Amygdala (tissue), 56 donors: ENCODE measurements at regions not wholly inside any gene's neighbourhood (a gene's known extent, or its start where the extent isn't known, plus 50 kb on each side); places are given as distances from the start of the nearest gene placed in this dataset.

Experiments
- DNase-seq, 56 donors: peaks; one replicate each; lab custom pipeline; 2025; lab: John Stamatoyannopoulos, UW

GRCh38 chr10:78540355-78541076 is 506.9 kb downstream of the RPS24 start:
- no peak for DNase-seq

- no peak for DNase-seq
Measured at GRCh38 chr10:78541481-78542140, 507.9 kb downstream of the RPS24 start.

GRCh38 chr10:78542141-78542489 is 508.5 kb downstream of the RPS24 start:
- DNase-seq = no peak

DNA sequence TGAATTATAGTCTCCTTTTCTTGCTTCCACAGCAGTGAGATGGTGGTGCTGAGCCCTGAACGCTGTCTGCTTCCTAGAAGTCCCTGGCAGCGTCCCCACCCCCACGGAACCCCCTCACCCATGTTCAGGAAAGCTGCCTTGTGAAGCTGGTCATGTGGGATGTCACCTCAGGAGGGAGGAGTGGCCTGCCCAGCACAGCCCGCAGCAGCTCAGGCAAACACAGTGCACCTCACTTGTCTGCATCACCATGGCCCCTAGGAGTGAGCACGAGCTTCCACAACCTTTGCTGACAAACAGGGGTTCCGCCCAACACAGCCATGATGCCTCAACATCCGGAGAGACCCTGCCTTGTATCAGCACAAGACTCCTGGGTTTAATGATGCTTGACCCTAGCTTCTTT is 508.9 kb downstream of the RPS24 start:
- DNase-seq = no peak

GRCh38 chr10:78543031-78543748 is 509.5 kb downstream of the RPS24 start:
- DNase-seq = no peak

DNA sequence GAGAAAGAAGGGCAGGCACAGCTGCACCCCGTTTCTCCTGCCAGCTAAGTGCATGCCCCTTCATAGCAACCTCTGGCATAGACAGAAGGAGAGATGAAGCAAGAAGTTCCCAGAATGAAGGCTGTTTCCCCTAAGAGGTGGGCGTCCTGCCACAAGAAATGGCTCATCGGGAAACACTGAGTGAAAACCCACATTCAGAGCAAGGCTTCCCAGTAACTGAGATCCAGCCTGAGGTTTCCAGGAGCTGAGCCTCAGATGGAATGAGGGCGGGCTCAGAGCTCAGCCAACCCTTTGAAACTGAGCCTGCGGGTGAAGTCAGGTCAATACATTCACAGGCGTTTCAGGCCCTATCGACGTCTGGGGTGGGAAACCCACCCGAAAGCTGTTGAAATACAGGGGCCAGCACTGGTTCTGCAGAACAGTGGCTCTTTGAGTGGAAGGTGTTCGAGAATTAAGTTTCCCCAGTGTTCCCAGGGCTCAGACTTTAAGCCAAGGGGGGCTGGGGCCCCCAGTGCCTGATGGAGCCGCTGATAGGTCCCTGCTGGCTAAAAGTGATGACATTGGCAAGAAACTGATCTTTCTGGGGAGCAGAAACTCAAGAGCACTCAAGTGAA is 510.2 kb downstream of the RPS24 start:
- peak in 37 of 56 donors; percentile 6 to 65 (median 38) for DNase-seq

DNA sequence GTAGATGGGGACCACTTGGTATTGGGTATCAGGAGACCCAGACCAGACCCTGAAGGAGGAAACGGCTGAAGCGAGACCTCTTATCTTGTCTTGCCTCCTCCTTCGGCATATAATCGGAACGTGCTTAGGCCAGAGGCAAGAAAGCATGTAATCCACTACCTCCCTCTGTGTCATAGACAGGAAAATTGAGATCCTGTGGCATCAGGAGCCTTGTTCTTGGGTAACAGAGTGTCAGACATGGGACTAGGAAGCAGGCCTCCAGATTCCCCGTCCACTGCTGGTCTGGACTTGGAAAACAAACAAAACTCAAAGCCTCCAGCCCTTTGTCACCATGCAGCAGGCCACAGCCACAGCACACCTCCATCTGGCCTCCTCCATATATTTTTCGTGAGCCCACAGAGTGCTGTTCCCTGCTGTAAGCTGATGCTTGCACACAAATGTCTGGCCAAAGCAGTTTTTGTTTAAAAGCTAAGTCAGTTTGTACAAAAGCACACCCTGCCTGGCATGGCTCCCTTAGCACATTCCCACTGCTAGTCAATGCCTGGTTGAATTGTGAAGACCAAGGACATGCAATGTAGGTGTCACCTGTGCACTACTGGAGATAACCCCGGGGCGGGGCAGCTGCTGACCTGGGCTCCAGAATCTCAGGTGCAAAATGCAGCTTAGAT is 510.9 kb downstream of the RPS24 start:
- DNase-seq = no peak

GRCh38 chr10:78545756-78546155 is 512.1 kb downstream of the RPS24 start:
- no peak for DNase-seq

DNA sequence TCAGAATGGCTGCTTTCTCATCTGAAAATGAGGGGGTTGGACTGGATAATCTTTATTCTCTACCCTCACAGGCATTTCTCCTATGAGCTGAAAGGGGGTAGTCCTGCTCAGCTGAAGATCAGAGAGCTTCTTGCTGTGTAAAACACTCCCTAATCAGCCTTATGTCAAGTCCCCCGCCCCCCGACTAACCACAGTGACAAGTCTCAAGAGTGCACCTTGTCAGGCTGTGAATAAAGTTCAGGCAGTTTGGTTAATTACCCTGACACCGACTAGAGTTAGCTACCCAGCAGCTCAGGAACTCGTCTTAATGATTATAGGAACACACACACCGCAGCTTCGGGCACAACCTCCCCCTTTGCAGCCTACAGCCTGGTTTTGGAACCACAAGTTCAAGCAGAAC is 513.7 kb downstream of the RPS24 start:
- no peak for DNase-seq

GRCh38 chr10:78547905-78548304 is 514.2 kb downstream of the RPS24 start:
- no peak for DNase-seq

DNA sequence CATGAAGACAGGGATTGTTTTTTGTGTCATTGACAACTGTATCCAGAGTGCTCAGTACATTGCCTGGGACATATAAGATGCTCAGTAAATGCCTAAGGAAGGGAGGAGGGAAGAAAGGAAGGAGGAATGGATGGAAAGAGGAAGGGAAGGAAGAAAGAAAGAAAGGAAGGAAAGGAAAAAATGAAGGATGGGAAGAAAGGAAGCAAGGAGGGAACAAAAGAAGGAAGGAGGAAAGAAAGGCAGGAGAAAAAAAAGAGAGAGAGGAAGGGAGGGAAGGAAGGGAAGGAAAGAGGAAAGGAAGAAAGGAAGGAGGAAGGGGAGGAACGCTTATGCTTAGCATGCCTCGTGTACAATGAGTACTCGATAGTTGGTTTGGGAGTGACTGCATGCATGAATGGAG is 514.7 kb downstream of the RPS24 start:
- DNase-seq = no peak

- DNase-seq = no peak
Measured at GRCh38 chr10:78549140-78549935, 515.7 kb downstream of the RPS24 start.

GRCh38 chr10:78550090-78550489 is 516.4 kb downstream of the RPS24 start:
- DNase-seq = no peak

DNA sequence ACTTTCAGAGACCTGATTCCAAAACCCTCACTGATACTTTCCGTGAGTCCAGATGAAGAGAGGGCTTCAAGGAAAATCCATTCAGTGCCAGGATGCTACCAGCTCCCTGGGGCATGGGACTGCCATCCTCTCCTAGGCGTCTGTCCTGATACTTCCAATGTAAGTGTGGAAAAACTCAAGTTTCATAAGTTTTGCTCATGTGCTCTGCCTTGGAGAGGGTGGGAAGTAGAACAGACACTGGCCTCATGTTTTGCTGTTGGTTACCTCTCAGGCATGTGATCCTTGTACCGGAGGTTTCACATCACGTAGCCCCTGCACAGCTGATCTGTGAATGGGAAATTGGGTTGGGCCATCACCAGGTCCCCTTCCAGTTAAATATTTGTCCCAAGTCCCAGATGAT is 517.1 kb downstream of the RPS24 start:
- DNase-seq = no peak

DNA sequence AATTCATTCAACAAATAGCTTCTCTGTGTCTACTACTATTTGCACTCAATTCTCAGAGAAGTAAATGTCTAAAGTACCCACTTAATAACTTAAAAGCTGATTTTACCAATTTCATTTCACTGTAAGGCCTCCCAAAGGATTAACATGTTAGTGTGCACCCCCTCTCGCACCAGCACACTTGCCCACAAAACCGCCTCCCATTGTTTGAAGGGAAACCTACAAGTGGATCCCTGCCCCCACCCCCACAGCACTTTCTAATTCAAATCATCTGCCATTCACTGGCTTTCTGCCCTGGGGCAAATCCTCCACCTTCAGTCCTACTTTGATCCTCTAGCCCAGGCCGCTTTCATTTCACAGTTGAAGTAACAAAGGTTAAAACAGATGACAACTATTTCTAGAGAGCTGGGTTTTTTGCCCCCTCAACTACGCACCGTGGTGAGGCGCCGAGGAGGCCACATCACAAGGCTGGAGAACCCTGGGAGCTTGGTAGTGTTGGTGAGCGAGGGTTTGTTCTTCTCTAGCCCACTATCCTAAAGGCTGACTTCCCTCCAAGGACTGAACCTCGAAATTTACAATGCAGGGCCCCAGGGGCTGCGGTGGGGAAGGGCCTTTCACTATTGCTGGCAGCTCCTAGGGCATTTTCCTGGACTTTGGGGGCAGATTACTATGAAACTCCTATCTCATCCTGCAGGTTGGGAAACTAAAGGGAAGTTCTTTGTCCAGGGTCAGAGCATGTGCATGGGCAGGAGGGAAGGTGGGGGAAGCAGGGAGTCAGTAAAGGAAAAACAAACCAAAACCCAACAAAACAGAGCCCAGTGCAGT is 517.4 kb upstream of the ZMIZ1 start:
- no peak for DNase-seq

DNA sequence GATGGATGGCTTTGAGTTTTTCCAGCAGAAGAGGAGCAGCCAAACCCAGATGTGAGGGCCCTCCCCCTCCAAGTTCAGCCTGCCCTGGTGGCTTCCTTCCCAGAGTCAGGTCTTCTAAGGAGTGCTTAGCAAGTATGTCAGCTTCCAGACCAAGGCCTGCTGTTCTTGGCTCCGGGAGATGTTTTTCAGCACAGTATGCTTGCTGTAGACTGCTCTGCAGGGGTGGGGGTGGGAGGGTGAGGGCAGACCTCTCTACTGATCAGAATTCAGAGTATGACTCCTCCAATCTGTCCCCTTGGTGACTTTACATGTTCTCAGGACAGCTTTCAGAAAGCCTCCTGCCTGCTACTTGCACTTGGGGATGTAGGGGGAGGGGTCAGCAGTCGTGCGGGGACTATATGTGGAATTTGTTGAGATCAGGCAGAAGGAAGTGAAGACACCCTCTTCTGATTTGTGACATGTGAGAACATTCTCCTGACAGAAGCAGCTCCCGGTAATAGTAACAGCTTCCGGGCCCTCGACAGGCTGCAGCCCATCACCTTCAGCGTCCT is 516.4 kb upstream of the ZMIZ1 start:
- DNase-seq = peak in 34 of 56 donors; percentile 13 to 63 (median 34)

DNA sequence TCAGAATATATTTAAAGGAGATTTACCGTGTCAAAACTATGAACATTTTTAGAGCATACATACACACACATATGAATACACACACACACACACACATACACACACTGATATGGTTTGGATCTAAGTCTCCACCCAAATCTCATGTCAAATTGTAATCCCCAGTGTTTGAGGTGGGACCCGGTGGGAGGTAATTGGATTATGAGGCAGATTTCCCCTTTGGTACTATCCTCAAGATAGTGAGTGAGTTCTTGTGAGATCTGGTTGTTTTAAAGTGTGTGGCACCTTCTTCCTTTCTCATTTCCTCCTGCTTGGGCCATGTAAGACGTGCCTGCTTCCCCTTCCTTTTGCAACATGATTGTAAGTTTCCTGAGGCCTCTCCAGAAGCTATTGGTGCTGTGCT is 515.0 kb upstream of the ZMIZ1 start:
- DNase-seq = no peak

DNA sequence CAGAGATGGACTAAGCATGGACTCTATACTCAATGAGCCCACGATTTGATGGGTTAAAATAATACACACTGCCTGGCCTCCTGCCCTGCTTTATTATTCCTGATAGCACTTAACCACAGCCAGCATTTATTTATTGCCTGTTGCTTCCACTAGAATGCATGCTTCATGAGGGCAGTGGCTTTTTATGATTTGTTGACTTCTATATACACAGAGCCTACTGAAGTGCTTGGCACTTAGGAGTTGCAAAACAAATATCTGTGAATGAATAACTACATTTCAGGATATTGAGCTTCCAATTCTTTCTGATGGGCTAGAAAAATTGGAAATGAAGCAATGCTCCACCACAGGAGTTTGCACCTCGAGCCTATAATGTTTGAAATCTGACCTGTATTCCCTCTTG is 513.6 kb upstream of the ZMIZ1 start:
- no peak for DNase-seq
